Upper lobe of left lung (tissue), 4 donors: ENCODE measurements at regions not wholly inside any gene's neighbourhood (a gene's known extent, or its start where the extent isn't known, plus 50 kb on each side); places are given as distances from the start of the nearest gene placed in this dataset.

ENCODE experiments used
- EP300 ChIP-seq, 4 donors: sonication (generic); formaldehyde crosslinking; IDR thresholded peaks; one replicate each; pipeline ENCODE4 v1.5.1; 2017; ENCODE audit warnings: antibody characterized with exemption in 4 of 4, control low read depth in 2 of 4
- POLR2A ChIP-seq, 4 donors: fragments of 450-650 bp; IDR thresholded peaks; one replicate each; pipeline ENCODE4 v1.5.1; 2016 to 2017; ENCODE audit warnings: antibody characterized with exemption in 4 of 4, mild to moderate bottlenecking in 2 of 4
- POLR2AphosphoS5 ChIP-seq, 2 donors: sonication (generic); formaldehyde crosslinking; IDR thresholded peaks; one replicate each; pipeline ENCODE4 v1.5.1; 2017; ENCODE audit warnings: antibody characterized with exemption in 2 of 2
- TF ChIP-seq, protein P1 (sequence below), 6 experiments: fragments of 450-650 bp in 4 of 6; fragments of 200-600 bp in 2 of 6; sonication (generic) in 2 of 6; IDR thresholded peaks; one replicate each; pipeline ENCODE4 v1.5.1; 2016 to 2019; ENCODE audit warnings: antibody characterized with exemption in 6 of 6

DNA sequence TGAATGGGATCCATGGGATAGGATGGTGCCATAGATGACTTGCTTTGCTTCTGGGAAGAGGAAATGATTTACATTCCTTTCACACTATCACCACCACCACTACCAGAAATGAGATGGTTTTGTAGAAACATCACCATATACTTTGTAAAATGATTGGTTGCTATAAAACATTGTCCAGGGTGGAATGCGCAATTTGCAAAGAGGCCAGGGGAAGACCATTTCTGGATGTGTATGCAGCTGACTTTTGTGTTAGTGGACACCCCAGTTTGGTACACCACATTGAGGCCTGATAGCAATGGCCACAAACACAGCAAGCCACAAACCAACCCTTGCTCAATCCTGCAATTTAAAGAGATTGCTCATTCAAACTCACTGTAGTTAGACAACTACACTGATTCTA, 56.7 kb upstream of the RCN1 start:
- TF ChIP-seq, protein P1, sequence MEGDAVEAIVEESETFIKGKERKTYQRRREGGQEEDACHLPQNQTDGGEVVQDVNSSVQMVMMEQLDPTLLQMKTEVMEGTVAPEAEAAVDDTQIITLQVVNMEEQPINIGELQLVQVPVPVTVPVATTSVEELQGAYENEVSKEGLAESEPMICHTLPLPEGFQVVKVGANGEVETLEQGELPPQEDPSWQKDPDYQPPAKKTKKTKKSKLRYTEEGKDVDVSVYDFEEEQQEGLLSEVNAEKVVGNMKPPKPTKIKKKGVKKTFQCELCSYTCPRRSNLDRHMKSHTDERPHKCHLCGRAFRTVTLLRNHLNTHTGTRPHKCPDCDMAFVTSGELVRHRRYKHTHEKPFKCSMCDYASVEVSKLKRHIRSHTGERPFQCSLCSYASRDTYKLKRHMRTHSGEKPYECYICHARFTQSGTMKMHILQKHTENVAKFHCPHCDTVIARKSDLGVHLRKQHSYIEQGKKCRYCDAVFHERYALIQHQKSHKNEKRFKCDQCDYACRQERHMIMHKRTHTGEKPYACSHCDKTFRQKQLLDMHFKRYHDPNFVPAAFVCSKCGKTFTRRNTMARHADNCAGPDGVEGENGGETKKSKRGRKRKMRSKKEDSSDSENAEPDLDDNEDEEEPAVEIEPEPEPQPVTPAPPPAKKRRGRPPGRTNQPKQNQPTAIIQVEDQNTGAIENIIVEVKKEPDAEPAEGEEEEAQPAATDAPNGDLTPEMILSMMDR (IDR thresholded peaks at IDR 0.05) = no peak
- TF ChIP-seq POLR2A (IDR thresholded peaks at IDR 0.05) (no peak), POLR2AphosphoS5 (IDR thresholded peaks at IDR 0.05) (no peak), EP300 (IDR thresholded peaks at IDR 0.05) (no peak)
